Kidney (tissue), 13 donors: ENCODE measurements at regions not wholly inside any gene's neighbourhood (a gene's known extent, or its start where the extent isn't known, plus 50 kb on each side); places are given as distances from the start of the nearest gene placed in this dataset.

Source experiments
- DNase-seq, 5 donors: peaks; one replicate each; pipeline ENCODE4 v3.0.0-alpha.2; 2013 to 2020
- FAIRE-seq: peaks from 2 replicates; lab custom pipeline; 2012; peaks lifted over from hg19 to GRCh38; lab: Jason Lieb, UNC
- H3K27ac ChIP-seq, 2 donors: one replicate each; pipeline ENCODE4 v1.7.0; 2013; ENCODE audit warnings: low read depth in 2 of 2, low read length in 2 of 2, inconsistent platforms in 1 of 2
- H3K27me3 ChIP-seq: one replicate; pipeline ENCODE4 v1.7.1; 2013; ENCODE audit warnings: low read length, inconsistent platforms; ENCODE audit not compliant: control insufficient read depth, insufficient read depth
- H3K36me3 ChIP-seq, 3 donors: one replicate each; pipeline versions ENCODE4 v1.7.0 to v1.7.1; 2013; ENCODE audit warnings: low read length in 3 of 3, control low read depth in 1 of 3, inconsistent platforms in 1 of 3; ENCODE audit not compliant: insufficient read depth in 3 of 3, control insufficient read depth in 2 of 3
- H3K4me1 ChIP-seq, 3 donors: one replicate each; pipeline versions ENCODE4 v1.7.0 to v1.7.1; 2013; ENCODE audit warnings: low read length in 3 of 3, inconsistent platforms in 1 of 3, low read depth in 1 of 3; ENCODE audit not compliant: control insufficient read depth in 2 of 3, insufficient read depth in 2 of 3
- H3K4me3 ChIP-seq, 3 donors: one replicate each; pipeline versions ENCODE4 v1.7.0 to v1.8.1; 2013; ENCODE audit warnings: low read length in 3 of 3, control low read depth in 1 of 3, inconsistent platforms in 1 of 3
- H3K9ac ChIP-seq, 3 donors: one replicate each; pipeline versions ENCODE4 v1.7.0 to v1.7.1; 2013; ENCODE audit warnings: low read length in 3 of 3, control low read depth in 1 of 3, inconsistent platforms in 1 of 3
- H3K9me3 ChIP-seq, 3 donors: one replicate each; pipeline versions ENCODE4 v1.7.0 to v1.7.1; 2013; ENCODE audit warnings: low read length in 3 of 3, control low read depth in 1 of 3, inconsistent platforms in 1 of 3; ENCODE audit not compliant: control insufficient read depth in 2 of 3, insufficient read depth in 1 of 3
- intact Hi-C: fragments of 100-400 bp; cut with DNase I; formaldehyde crosslinking; loops from one replicate; pipeline ENCODE4 v1.11.1; 2022
- TF ChIP-seq, protein P1 (sequence below): IDR thresholded peaks from 3 replicates; pipeline ENCODE4 v1.5.1; 2012; ENCODE audit warnings: mild to moderate bottlenecking, moderate library complexity, borderline replicate concordance; ENCODE audit not compliant: insufficient read depth; ENCODE audit errors: extremely low read depth
- donor health status: control.
- donor health status: control.
- donor health status: control.
- donor health status: control.
- donor health status: control.
- donor health status: DM: yes; HTN: yes; CAD: no.
- donor health status: Normal renal cell carcinoma (clear cell type).

DNA sequence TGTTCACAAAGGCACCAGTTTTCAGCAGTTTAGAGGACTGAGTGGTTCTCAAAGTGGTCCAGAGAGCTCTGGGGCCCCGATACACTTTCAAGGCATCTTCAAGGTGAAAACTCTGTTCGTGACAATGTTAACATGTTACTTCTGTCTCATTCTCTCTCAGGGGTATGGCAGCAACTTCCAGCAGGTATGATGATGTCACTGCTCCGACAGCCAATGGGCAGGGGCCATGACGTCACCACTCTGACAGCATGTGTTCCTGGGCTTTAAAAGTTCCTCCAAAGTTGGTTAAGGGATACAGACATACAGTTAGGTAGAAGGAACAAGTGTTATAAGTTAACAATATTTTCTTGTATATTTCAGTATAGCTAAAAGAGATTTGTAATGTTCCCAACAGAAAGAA lies 87.9 kb downstream of the KLF15 start:
- DNase-seq (no peak), FAIRE-seq (no peak)
- TF ChIP-seq, protein P1, sequence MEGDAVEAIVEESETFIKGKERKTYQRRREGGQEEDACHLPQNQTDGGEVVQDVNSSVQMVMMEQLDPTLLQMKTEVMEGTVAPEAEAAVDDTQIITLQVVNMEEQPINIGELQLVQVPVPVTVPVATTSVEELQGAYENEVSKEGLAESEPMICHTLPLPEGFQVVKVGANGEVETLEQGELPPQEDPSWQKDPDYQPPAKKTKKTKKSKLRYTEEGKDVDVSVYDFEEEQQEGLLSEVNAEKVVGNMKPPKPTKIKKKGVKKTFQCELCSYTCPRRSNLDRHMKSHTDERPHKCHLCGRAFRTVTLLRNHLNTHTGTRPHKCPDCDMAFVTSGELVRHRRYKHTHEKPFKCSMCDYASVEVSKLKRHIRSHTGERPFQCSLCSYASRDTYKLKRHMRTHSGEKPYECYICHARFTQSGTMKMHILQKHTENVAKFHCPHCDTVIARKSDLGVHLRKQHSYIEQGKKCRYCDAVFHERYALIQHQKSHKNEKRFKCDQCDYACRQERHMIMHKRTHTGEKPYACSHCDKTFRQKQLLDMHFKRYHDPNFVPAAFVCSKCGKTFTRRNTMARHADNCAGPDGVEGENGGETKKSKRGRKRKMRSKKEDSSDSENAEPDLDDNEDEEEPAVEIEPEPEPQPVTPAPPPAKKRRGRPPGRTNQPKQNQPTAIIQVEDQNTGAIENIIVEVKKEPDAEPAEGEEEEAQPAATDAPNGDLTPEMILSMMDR, result no peak
- Histone ChIP-seq H3K9me3 (no peaks in the 10 kb centered on the region), H3K4me1 (peaks cover 0 to 53% (median 31%) of the 10 kb centered on the region in 3 donors), H3K36me3 (no peaks in the 10 kb centered on the region), H3K27me3 (no peaks in the 10 kb centered on the region), H3K4me3 (no peak overlapping the region), H3K9ac (peak overlapping the region in 1 of 3 donors; percentile 58), H3K27ac (peak overlapping the region; percentile 68 to 86)
- intact Hi-C loops, result no loop called here

DNA sequence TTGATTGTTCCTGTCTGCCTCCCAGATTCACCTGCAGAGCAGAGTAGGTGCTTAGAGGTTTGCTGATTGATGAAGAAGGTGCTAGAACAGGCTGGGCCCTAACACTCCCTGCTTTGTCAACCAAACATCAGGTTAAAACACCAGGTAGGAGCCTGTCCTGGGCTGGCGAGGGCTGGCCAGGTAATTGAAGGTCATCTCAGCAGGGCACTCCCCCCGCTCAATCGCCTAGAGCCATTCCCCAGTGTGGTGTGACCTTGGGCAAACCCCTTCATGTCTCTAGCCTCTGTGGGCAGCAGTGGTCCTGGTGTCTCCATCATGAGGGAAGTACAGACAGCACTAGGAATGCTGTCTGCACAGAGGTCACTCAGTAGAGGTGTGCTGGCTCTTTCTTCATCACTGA lies 88.3 kb downstream of the KLF15 start:
- intact Hi-C loops, result no loop called here
- TF ChIP-seq, protein P1, result no peak
- no peaks in the 10 kb centered on the region for H3K27me3 ChIP-seq

DNA sequence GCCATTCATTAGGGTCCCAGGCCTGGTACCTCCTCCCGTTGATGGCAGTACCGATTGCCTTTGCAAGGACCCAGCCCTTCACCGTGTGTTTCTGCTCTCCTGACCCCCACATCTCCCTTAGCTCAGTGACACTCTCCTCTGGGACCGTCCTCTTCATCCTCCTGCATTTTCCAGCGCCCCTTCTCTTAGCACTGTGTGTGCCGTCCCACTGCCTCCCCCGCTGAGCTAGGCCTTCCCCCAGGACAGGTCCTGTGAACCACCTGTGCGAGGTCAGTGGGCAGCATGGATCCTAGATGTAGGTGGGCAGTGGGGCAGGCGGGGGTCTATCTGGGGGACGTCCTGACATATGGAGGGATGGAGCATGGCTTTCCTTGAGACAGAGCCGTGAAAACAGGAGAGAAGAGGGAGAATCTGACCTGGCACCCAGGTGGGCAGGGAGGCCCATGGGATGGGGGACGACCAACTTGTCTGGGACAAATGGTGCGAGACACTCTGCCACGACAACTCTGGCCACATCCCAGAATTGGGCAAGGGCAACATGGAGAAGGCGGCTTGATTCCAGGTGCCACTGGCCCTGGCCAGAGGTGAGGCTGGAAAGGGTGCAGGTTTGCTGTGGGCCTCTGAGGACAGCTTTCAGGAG lies 87.7 kb upstream of the ALDH1L1 start:
- TF ChIP-seq, protein P1, result no peak
- FAIRE-seq, result no peak
- intact Hi-C loops, result no loop called here
- H3K27ac ChIP-seq, result peak overlapping the region; percentile 88 to 96
- H3K9me3 ChIP-seq, result no peaks in the 10 kb centered on the region
- no peaks in the 10 kb centered on the region for H3K27me3 ChIP-seq
- H3K9ac ChIP-seq, result peak overlapping the region in 1 of 3 donors; percentile 65
- H3K36me3 ChIP-seq, result no peaks in the 10 kb centered on the region
- DNase-seq, result no peak
- H3K4me1 ChIP-seq, result peaks cover 0 to 53% (median 31%) of the 10 kb centered on the region in 3 donors
- peak overlapping the region; percentile 14 to 57 (median 32) for H3K4me3 ChIP-seq

More for the DNA sequence above, 88.3 kb downstream of the KLF15 start:
- no peak for FAIRE-seq
- peak overlapping the region in 1 of 3 donors; percentile 58 for H3K9ac ChIP-seq
- no peak for DNase-seq
- no peaks in the 10 kb centered on the region for H3K9me3 ChIP-seq
- no peaks in the 10 kb centered on the region for H3K36me3 ChIP-seq
- H3K4me1 ChIP-seq, result peaks cover 0 to 53% (median 31%) of the 10 kb centered on the region in 3 donors
- peak overlapping the region; percentile 68 to 86 for H3K27ac ChIP-seq
- no peak overlapping the region for H3K4me3 ChIP-seq
